ENCODE measurements at regions not wholly inside any gene's neighbourhood (a gene's known extent, or its start where the extent isn't known, plus 50 kb on each side); places are given as distances from the start of the nearest gene placed in this dataset.

GRCh38 chr7:130904792-130905191, 170.8 kb upstream of the KLF14 start:
- peaks cover 12 to 17% of the 10 kb centered on the region in 2 donors for H3K4me1 ChIP-seq (ENCODE audit: control insufficient read depth in 2 of 2, insufficient read depth in 2 of 2, low read length in 2 of 2)
- H2AFZ ChIP-seq (ENCODE audit: insufficient read depth, low read depth, low read length, poor library complexity, severe bottlenecking): no peak overlapping the region
- H3K27me3 ChIP-seq (replicated peaks in 1 of 4; ENCODE audit: control extremely low read depth in 1 of 4, control insufficient read depth in 3 of 4, insufficient read depth in 4 of 4, low read length in 3 of 4): no peaks in the 10 kb centered on the region
- WGBS (ENCODE audit: insufficient coverage): 100% methylated on average over 1 of the region's 5 CpGs
- DNase-seq (no peak), ATAC-seq (ENCODE audit: low read depth) (no peak)
- no peak overlapping the region for H3K4me2 ChIP-seq (replicated peaks; ENCODE audit: low read depth, low read length, poor library complexity, severe bottlenecking)
- Mint-ChIP-seq H3K27ac (no peak overlapping the region), H3K4me1 (peaks cover 56% of the 10 kb centered on the region), H3K9me3 (ENCODE audit: insufficient read depth) (no peaks in the 10 kb centered on the region), H3K4me3 (no peak overlapping the region), H3K27me3 (no peaks in the 10 kb centered on the region)
- intact Hi-C loops (cut with micrococcal nuclease): no loop called here
- no peak overlapping the region for H3K4me3 ChIP-seq (ENCODE audit: control extremely low read depth in 1 of 5, extremely low read depth in 1 of 5, insufficient read depth in 1 of 5, low read depth in 2 of 5, low read length in 4 of 5)
- TF ChIP-seq CTCF (IDR thresholded peaks at IDR 0.05): no peak
- no peak for TF ChIP-seq EZH2 (IDR thresholded peaks at IDR 0.05; ENCODE audit: borderline replicate concordance, insufficient read depth, low read depth, low read length, poor library complexity, severe bottlenecking)
- no peak overlapping the region for H3K9ac ChIP-seq (ENCODE audit: low read length)
- H3K27ac ChIP-seq (ENCODE audit: low read length in 2 of 2): no peak overlapping the region
- H3K79me2 ChIP-seq (ENCODE audit: control insufficient read depth, insufficient read depth, low read length): peaks cover 85% of the 10 kb centered on the region
- H4K20me1 ChIP-seq (ENCODE audit: control insufficient read depth, insufficient read depth, low read length, poor library complexity, severe bottlenecking): peaks cover 39% of the 10 kb centered on the region
- POLR2A ChIA-PET: interaction anchor here (0.7 kb wide), 1 partner anchor 607 kb away, joined by 3 read pairs; no protein-coding TSS in a partner anchor
- no peaks in the 10 kb centered on the region for H3K9me3 ChIP-seq (ENCODE audit: control extremely low read depth in 1 of 3, control insufficient read depth in 2 of 3, insufficient read depth in 1 of 3, low read length in 2 of 3)
- CTCF ChIA-PET: interaction anchor here (0.7 to 1.4 kb wide), 5 partner anchors 45 to 518 kb away, joined by 3 to 6 read pairs (median 3); no protein-coding TSS in a partner anchor
- peaks cover 0 to 32% of the 10 kb centered on the region in 2 experiments for H3K36me3 ChIP-seq (replicated peaks in 1 of 2; ENCODE audit: control extremely low read depth in 1 of 2, control insufficient read depth in 1 of 2, extremely low read depth in 1 of 2, insufficient read depth in 2 of 2, low read length in 1 of 2)

- Histone ChIP-seq H4K20me1 (ENCODE audit: control insufficient read depth, insufficient read depth, low read length, poor library complexity, severe bottlenecking) (peaks cover 35% of the 10 kb centered on the region), H3K36me3 (replicated peaks in 1 of 2; ENCODE audit: control extremely low read depth in 1 of 2, control insufficient read depth in 1 of 2, extremely low read depth in 1 of 2, insufficient read depth in 2 of 2, low read length in 1 of 2) (peaks cover 0 to 35% of the 10 kb centered on the region in 2 experiments), H3K4me3 (ENCODE audit: control extremely low read depth in 1 of 5, extremely low read depth in 1 of 5, insufficient read depth in 1 of 5, low read depth in 2 of 5, low read length in 4 of 5) (no peak overlapping the region), H3K9me3 (ENCODE audit: control extremely low read depth in 1 of 3, control insufficient read depth in 2 of 3, insufficient read depth in 1 of 3, low read length in 2 of 3) (no peaks in the 10 kb centered on the region), H3K27me3 (replicated peaks in 1 of 4; ENCODE audit: control extremely low read depth in 1 of 4, control insufficient read depth in 3 of 4, insufficient read depth in 4 of 4, low read length in 3 of 4) (no peaks in the 10 kb centered on the region), H3K4me1 (ENCODE audit: control insufficient read depth in 2 of 2, insufficient read depth in 2 of 2, low read length in 2 of 2) (peaks cover 7% of the 10 kb centered on the region in 2 donors), H3K27ac (ENCODE audit: low read length in 2 of 2) (no peak overlapping the region), H3K9ac (ENCODE audit: low read length) (no peak overlapping the region), H3K79me2 (ENCODE audit: control insufficient read depth, insufficient read depth, low read length) (peaks cover 89% of the 10 kb centered on the region), H2AFZ (ENCODE audit: insufficient read depth, low read depth, low read length, poor library complexity, severe bottlenecking) (no peak overlapping the region), H3K4me2 (replicated peaks; ENCODE audit: low read depth, low read length, poor library complexity, severe bottlenecking) (no peak overlapping the region)
- Mint-ChIP-seq H3K9me3 (ENCODE audit: insufficient read depth) (no peaks in the 10 kb centered on the region), H3K27ac (no peak overlapping the region), H3K27me3 (no peaks in the 10 kb centered on the region), H3K4me1 (peaks cover 54% of the 10 kb centered on the region), H3K4me3 (no peak overlapping the region)
- ATAC-seq (ENCODE audit: low read depth) (no peak), DNase-seq (no peak)
- WGBS (ENCODE audit: insufficient coverage): no CpG with 5 or more reads among the region's 1 CpG
- TF ChIP-seq EZH2 (IDR thresholded peaks at IDR 0.05; ENCODE audit: borderline replicate concordance, insufficient read depth, low read depth, low read length, poor library complexity, severe bottlenecking) (no peak), CTCF (IDR thresholded peaks at IDR 0.05) (no peak)
- intact Hi-C loops (cut with micrococcal nuclease): no loop called here
- CTCF ChIA-PET: no interaction called here
- POLR2A ChIA-PET: no interaction called here
Observed at GRCh38 chr7:130906575-130906974, 172.6 kb upstream of the KLF14 start.

Data from B cell (primary cell).